ENCODE measurements at regions not wholly inside any gene's neighbourhood (a gene's known extent, or its start where the extent isn't known, plus 50 kb on each side); places are given as distances from the start of the nearest gene placed in this dataset.

DNA sequence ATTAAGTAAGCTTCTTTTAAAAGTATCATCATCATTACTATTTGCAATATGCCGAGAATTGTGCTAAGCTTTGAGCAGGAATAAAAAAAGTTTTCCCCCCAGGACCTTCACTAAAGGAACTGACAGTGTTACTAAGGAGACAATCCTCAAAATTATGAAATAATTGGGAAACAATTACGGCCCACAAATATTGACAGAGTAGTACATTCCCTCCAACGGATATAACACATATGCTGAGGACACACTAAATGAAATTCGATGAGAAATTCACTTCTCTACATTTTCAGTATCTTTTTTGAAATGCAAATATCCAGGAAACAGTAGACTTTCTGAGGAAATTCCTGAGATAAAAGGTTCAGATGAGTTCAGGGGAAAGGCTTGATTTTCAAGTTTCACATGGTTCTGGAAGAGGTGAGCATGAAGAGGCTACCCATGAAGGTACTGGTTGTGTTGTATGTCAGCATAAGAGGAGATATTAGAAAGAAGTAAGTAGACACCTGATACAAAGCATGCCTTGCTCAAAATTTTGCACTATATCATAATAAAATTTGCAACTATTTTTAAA is 171.2 kb upstream of the NR5A2 start:
- Histone ChIP-seq H3K9ac (ENCODE audit: insufficient read depth, low read depth, low read length) (no peak overlapping the region), H3K36me3 (replicated peaks in 1 of 2; ENCODE audit: control insufficient read depth in 1 of 2, insufficient read depth in 2 of 2, low read length in 2 of 2) (no peaks in the 10 kb centered on the region), H3K79me2 (ENCODE audit: insufficient read depth, low read length) (no peaks in the 10 kb centered on the region), H3K27ac (ENCODE audit: extremely low read length, insufficient read depth, low read length) (no peak overlapping the region), H3K4me1 (ENCODE audit: insufficient read depth, low read length) (peaks cover 6% of the 10 kb centered on the region; the same call in 1 of the 2 replicates), H3K4me2 (ENCODE audit: low read depth, low read length) (no peak overlapping the region), H2AFZ (ENCODE audit: low read length) (no peak overlapping the region), H3K4me3 (replicated peaks in 1 of 3; ENCODE audit: insufficient read depth in 1 of 3, low read depth in 2 of 3, low read length in 3 of 3) (no peak overlapping the region), H4K20me1 (ENCODE audit: insufficient read depth, low read length) (no peaks in the 10 kb centered on the region), H3K27me3 (ENCODE audit: control insufficient read depth in 1 of 2, insufficient read depth in 2 of 2, low read length in 2 of 2) (no peaks in the 10 kb centered on the region), H3K9me3 (ENCODE audit: low read length) (no peaks in the 10 kb centered on the region)
- in situ Hi-C loops (cut with HindIII; ENCODE audit: extremely low pct_ligation_motif_present, low pct_unique_long_range_greater_than_20kb): no loop called here
- ChIA-PET CTCF (ENCODE audit: low intra/inter-chr PET ratio, low total read pairs) (no interaction called here), POLR2A (no interaction called here)
- 2% methylated on average over 4 of the region's 4 CpGs for WGBS (ENCODE audit: low lambda C conversion rate)
- DNase-seq (ENCODE audit: low spot score): no peak
- ATAC-seq: no peak
- no peak for FAIRE-seq
- no TSS peak for BruUV-seq (replicated peaks)
- TF ChIP-seq, protein P1, sequence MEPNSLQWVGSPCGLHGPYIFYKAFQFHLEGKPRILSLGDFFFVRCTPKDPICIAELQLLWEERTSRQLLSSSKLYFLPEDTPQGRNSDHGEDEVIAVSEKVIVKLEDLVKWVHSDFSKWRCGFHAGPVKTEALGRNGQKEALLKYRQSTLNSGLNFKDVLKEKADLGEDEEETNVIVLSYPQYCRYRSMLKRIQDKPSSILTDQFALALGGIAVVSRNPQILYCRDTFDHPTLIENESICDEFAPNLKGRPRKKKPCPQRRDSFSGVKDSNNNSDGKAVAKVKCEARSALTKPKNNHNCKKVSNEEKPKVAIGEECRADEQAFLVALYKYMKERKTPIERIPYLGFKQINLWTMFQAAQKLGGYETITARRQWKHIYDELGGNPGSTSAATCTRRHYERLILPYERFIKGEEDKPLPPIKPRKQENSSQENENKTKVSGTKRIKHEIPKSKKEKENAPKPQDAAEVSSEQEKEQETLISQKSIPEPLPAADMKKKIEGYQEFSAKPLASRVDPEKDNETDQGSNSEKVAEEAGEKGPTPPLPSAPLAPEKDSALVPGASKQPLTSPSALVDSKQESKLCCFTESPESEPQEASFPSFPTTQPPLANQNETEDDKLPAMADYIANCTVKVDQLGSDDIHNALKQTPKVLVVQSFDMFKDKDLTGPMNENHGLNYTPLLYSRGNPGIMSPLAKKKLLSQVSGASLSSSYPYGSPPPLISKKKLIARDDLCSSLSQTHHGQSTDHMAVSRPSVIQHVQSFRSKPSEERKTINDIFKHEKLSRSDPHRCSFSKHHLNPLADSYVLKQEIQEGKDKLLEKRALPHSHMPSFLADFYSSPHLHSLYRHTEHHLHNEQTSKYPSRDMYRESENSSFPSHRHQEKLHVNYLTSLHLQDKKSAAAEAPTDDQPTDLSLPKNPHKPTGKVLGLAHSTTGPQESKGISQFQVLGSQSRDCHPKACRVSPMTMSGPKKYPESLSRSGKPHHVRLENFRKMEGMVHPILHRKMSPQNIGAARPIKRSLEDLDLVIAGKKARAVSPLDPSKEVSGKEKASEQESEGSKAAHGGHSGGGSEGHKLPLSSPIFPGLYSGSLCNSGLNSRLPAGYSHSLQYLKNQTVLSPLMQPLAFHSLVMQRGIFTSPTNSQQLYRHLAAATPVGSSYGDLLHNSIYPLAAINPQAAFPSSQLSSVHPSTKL (CRISPR knock-in tag; IDR thresholded peaks at IDR 0.05): no peak
- TF ChIP-seq HNRNPL (IDR thresholded peaks at IDR 0.05; ENCODE audit: low read depth, low read length) (no peak), KMT2B (CRISPR knock-in tag; IDR thresholded peaks at IDR 0.05) (no peak), RELA (CRISPR knock-in tag; IDR thresholded peaks at IDR 0.05) (no peak), SNAI1 (CRISPR knock-in tag; IDR thresholded peaks at IDR 0.05; ENCODE audit: borderline replicate concordance) (no peak), NAIF1 (CRISPR knock-in tag; IDR thresholded peaks at IDR 0.05; ENCODE audit: borderline replicate concordance) (no peak), NPAS2 (CRISPR knock-in tag; IDR thresholded peaks at IDR 0.05; ENCODE audit: borderline replicate concordance) (no peak), MIXL1 (CRISPR knock-in tag; IDR thresholded peaks at IDR 0.05) (no peak), ZNF7 (CRISPR knock-in tag; IDR thresholded peaks at IDR 0.05) (no peak), ZMYM3 (CRISPR knock-in tag; IDR thresholded peaks at IDR 0.05) (no peak), IKZF4 (CRISPR knock-in tag; IDR thresholded peaks at IDR 0.05; ENCODE audit: borderline replicate concordance, low read depth, not compliant biosample characterization) (no peak)
- TF ChIP-seq, protein P2, sequence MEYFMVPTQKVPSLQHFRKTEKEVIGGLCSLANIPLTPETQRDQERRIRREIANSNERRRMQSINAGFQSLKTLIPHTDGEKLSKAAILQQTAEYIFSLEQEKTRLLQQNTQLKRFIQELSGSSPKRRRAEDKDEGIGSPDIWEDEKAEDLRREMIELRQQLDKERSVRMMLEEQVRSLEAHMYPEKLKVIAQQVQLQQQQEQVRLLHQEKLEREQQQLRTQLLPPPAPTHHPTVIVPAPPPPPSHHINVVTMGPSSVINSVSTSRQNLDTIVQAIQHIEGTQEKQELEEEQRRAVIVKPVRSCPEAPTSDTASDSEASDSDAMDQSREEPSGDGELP (IDR thresholded peaks at IDR 0.05; ENCODE audit: borderline replicate concordance, low read depth): no peak
- intact Hi-C loops (cut with micrococcal nuclease; ENCODE audit: unreplicated experiment): no loop called here
